ENCODE measurements at regions not wholly inside any gene's neighbourhood (a gene's known extent, or its start where the extent isn't known, plus 50 kb on each side); places are given as distances from the start of the nearest gene placed in this dataset.

- no peak for DNase-seq
Observed at GRCh38 chr12:116404913-116405611, 127.6 kb upstream of the MED13L start.

- no peak for DNase-seq
Observed at GRCh38 chr12:116406529-116406928, 129.0 kb upstream of the MED13L start.

- DNase-seq = no peak
Observed at GRCh38 chr12:116408489-116409250, 131.2 kb upstream of the MED13L start.

- no peak for DNase-seq
Observed at GRCh38 chr12:116411977-116412376, 134.5 kb upstream of the MED13L start.

- DNase-seq = no peak
Observed at GRCh38 chr12:116414891-116415290, 137.4 kb upstream of the MED13L start.

- DNase-seq = no peak
Observed at GRCh38 chr12:116415408-116416108, 138.1 kb upstream of the MED13L start.

GRCh38 chr12:116416166-116416565 is 138.7 kb upstream of the MED13L start:
- no peak for DNase-seq

- no peak for DNase-seq
Observed at GRCh38 chr12:116418551-116418950, 140.6 kb upstream of the MAP1LC3B2 start.

- no peak for DNase-seq
Observed at GRCh38 chr12:116420227-116420880, 138.8 kb upstream of the MAP1LC3B2 start.

- no peak for DNase-seq
Observed at GRCh38 chr12:116421785-116422538, 137.2 kb upstream of the MAP1LC3B2 start.

- no peak for DNase-seq
Observed at GRCh38 chr12:116423094-116423493, 136.1 kb upstream of the MAP1LC3B2 start.

- no peak for DNase-seq
Observed at GRCh38 chr12:116425256-116426193, 133.7 kb upstream of the MAP1LC3B2 start.

- no peak for DNase-seq
Observed at GRCh38 chr12:116426391-116427136, 132.6 kb upstream of the MAP1LC3B2 start.

- DNase-seq = no peak
Observed at GRCh38 chr12:116427200-116427930, 131.8 kb upstream of the MAP1LC3B2 start.

- no peak for DNase-seq
Observed at GRCh38 chr12:116429826-116430360, 129.3 kb upstream of the MAP1LC3B2 start.

GRCh38 chr12:116430911-116431565 is 128.1 kb upstream of the MAP1LC3B2 start:
- DNase-seq = no peak

GRCh38 chr12:116431677-116432300 is 127.4 kb upstream of the MAP1LC3B2 start:
- DNase-seq = no peak

- DNase-seq = no peak
Observed at GRCh38 chr12:116432314-116432750, 126.8 kb upstream of the MAP1LC3B2 start.
